ENCODE measurements at regions not wholly inside any gene's neighbourhood (a gene's known extent, or its start where the extent isn't known, plus 50 kb on each side); places are given as distances from the start of the nearest gene placed in this dataset.

GRCh38 chr1:199079994-199080393 lies 441.2 kb downstream of the PTPRC start:
- no peak for TF ChIP-seq POLR2A (IDR thresholded peaks at IDR 0.05)
- TF ChIP-seq, protein P1, sequence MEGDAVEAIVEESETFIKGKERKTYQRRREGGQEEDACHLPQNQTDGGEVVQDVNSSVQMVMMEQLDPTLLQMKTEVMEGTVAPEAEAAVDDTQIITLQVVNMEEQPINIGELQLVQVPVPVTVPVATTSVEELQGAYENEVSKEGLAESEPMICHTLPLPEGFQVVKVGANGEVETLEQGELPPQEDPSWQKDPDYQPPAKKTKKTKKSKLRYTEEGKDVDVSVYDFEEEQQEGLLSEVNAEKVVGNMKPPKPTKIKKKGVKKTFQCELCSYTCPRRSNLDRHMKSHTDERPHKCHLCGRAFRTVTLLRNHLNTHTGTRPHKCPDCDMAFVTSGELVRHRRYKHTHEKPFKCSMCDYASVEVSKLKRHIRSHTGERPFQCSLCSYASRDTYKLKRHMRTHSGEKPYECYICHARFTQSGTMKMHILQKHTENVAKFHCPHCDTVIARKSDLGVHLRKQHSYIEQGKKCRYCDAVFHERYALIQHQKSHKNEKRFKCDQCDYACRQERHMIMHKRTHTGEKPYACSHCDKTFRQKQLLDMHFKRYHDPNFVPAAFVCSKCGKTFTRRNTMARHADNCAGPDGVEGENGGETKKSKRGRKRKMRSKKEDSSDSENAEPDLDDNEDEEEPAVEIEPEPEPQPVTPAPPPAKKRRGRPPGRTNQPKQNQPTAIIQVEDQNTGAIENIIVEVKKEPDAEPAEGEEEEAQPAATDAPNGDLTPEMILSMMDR (IDR thresholded peaks at IDR 0.05), result no peak
